ENCODE measurements at regions not wholly inside any gene's neighbourhood (a gene's known extent, or its start where the extent isn't known, plus 50 kb on each side); places are given as distances from the start of the nearest gene placed in this dataset.
A peak's percentile ranks its signal among the peaks of the same experiment; 100 is the strongest.

DNA sequence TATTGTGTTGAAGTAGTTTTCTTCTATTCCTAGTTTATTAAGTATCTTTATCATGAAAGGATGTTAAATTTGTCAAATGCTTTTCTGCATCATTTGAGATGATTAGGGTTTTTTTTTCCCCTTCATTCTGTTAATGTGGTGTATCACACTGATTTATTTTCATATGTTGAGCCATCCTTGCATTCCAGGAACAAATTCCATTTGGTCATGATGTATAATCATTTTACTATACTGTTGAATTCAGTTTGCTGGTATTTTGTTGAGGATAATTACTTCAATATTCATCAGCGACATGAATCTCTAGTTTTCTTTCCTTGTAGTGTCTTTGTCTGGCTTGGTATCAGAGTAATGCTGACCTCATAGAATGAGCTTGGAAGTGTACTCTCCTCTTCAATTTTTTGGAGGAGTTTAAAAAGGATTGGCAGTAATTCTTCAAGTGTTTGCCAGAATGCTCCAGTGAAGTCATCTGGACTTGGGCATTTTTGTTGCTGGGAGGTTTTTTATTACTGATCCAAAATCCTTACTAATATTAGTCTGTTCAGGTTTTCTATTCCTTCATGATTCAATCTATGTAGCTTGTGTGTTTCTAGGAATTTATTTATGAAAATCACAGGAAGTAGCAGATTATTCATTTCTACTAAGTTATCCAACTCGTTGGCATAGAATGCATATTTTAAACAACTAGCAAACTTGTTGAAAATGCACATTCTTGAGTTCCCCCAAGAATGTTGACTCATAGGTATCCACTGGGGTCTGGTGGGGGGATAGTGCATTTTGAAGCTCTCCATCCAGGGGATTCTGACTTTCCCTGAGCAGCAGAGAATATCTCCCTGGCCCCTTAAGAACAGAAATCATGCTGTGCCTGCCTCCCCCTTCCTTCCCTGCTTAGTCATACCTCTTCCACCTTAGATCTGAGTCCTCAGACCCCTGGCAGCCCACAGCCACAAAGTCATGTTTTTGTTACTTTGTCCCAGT, 187.1 kb downstream of the BMP7 start:
- no peaks in the 10 kb centered on the region for H3K79me2 ChIP-seq
- H3K36me3 ChIP-seq (replicated peaks; ENCODE audit: insufficient read depth, low read depth): no peaks in the 10 kb centered on the region
- no peak overlapping the region for H3K27ac ChIP-seq
- no peak overlapping the region for H3K4me3 ChIP-seq
- no peak overlapping the region for H2AFZ ChIP-seq
- no peaks in the 10 kb centered on the region for H3K4me1 ChIP-seq (ENCODE audit: insufficient read depth)
- no peaks in the 10 kb centered on the region for H4K20me1 ChIP-seq (ENCODE audit: insufficient read depth, poor library complexity, severe bottlenecking)
- no peak overlapping the region for H3K4me2 ChIP-seq
- WGBS (ENCODE audit: low lambda C conversion rate, missing lambda C conversion rate): 73% methylated on average over 2 of the region's 2 CpGs
- H3K9me3 ChIP-seq (ENCODE audit: low read depth): peaks cover 3% of the 10 kb centered on the region
- TF ChIP-seq EZH2phosphoT487 (IDR thresholded peaks at IDR 0.05; ENCODE audit: low read depth, severe bottlenecking, unreplicated experiment): no peak
- no peak for TF ChIP-seq EZH2 (IDR thresholded peaks at IDR 0.05; ENCODE audit: borderline replicate concordance)
- TF ChIP-seq, protein P1, sequence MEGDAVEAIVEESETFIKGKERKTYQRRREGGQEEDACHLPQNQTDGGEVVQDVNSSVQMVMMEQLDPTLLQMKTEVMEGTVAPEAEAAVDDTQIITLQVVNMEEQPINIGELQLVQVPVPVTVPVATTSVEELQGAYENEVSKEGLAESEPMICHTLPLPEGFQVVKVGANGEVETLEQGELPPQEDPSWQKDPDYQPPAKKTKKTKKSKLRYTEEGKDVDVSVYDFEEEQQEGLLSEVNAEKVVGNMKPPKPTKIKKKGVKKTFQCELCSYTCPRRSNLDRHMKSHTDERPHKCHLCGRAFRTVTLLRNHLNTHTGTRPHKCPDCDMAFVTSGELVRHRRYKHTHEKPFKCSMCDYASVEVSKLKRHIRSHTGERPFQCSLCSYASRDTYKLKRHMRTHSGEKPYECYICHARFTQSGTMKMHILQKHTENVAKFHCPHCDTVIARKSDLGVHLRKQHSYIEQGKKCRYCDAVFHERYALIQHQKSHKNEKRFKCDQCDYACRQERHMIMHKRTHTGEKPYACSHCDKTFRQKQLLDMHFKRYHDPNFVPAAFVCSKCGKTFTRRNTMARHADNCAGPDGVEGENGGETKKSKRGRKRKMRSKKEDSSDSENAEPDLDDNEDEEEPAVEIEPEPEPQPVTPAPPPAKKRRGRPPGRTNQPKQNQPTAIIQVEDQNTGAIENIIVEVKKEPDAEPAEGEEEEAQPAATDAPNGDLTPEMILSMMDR (IDR thresholded peaks at IDR 0.05; ENCODE audit: poor library complexity): no peak
- H3K9me2 ChIP-seq (replicated peaks; ENCODE audit: insufficient read depth): no peaks in the 10 kb centered on the region
- no peaks in the 10 kb centered on the region for H3K27me3 ChIP-seq
- DNase-seq (ENCODE audit: low spot score): no peak

DNA sequence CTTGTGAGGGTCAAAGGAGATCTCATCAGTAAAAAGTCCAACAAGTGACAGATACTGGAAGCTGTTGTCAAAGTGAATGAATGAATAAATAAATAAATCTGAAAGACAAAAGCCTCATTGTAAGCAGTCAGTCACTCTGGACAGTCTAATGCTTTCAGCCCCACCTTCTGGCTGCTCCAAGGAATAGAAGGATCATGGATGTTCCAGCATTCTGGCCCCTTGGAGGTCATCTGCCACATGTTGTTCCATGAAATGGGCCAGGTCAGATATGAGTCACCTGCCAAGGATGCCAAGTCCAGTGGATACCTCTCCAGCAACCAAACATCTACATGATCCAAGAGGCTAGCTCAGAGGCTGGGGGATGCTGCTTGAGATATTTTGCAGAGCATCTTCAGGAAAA, 185.6 kb downstream of the BMP7 start:
- TF ChIP-seq EZH2phosphoT487 (IDR thresholded peaks at IDR 0.05; ENCODE audit: low read depth, severe bottlenecking, unreplicated experiment) (no peak), EZH2 (IDR thresholded peaks at IDR 0.05; ENCODE audit: borderline replicate concordance) (no peak)
- TF ChIP-seq, protein P1 (IDR thresholded peaks at IDR 0.05; ENCODE audit: poor library complexity): peak; percentile 29
- Histone ChIP-seq H3K27me3 (no peaks in the 10 kb centered on the region), H3K4me2 (no peak overlapping the region), H3K9me3 (ENCODE audit: low read depth) (peaks cover 3% of the 10 kb centered on the region), H3K36me3 (replicated peaks; ENCODE audit: insufficient read depth, low read depth) (no peaks in the 10 kb centered on the region), H3K4me1 (ENCODE audit: insufficient read depth) (no peaks in the 10 kb centered on the region), H4K20me1 (ENCODE audit: insufficient read depth, poor library complexity, severe bottlenecking) (no peaks in the 10 kb centered on the region), H2AFZ (no peak overlapping the region), H3K4me3 (no peak overlapping the region), H3K27ac (no peak overlapping the region), H3K9me2 (replicated peaks; ENCODE audit: insufficient read depth) (no peaks in the 10 kb centered on the region), H3K79me2 (no peaks in the 10 kb centered on the region)
- no peak for DNase-seq (ENCODE audit: low spot score)

DNA sequence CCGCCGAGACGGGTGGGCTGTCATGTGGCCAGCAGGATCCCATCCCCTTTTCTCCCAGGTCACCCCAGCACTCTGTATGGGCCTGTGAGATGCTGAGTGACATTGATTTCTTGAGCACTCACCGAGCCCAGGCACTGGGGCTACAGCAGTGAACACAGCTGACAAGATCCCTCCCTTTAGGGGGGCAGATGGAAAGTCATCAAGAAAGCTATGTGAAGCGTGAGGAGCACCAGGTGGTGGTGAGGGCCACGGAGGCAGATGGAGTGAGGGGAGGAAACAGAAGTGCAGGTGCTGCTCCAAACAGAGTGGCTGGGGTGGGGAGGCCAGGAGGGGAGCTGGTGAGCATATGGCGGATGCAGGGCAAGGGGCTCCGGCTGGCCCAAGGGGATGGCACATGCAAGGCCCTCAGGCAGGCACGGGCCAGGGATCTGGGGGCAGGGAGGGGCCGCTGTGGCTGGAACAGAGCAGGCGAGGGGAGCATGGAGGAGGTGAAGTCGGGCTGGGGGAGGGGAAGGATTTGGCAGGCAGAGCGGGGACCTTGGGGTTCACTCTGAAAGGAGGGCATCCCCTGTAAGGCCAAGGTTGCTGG, 184.0 kb downstream of the BMP7 start:
- Histone ChIP-seq H3K4me3 (no peak overlapping the region), H3K36me3 (replicated peaks; ENCODE audit: insufficient read depth, low read depth) (no peaks in the 10 kb centered on the region), H3K79me2 (no peaks in the 10 kb centered on the region), H3K27me3 (no peaks in the 10 kb centered on the region), H3K9me3 (ENCODE audit: low read depth) (peaks cover 3% of the 10 kb centered on the region), H3K9me2 (replicated peaks; ENCODE audit: insufficient read depth) (no peaks in the 10 kb centered on the region), H2AFZ (no peak overlapping the region), H3K27ac (no peak overlapping the region), H4K20me1 (ENCODE audit: insufficient read depth, poor library complexity, severe bottlenecking) (no peaks in the 10 kb centered on the region), H3K4me2 (no peak overlapping the region), H3K4me1 (ENCODE audit: insufficient read depth) (no peaks in the 10 kb centered on the region)
- WGBS (ENCODE audit: low lambda C conversion rate, missing lambda C conversion rate): 86% methylated on average over 11 of the region's 13 CpGs
- no peak for DNase-seq (ENCODE audit: low spot score)
- TF ChIP-seq EZH2 (IDR thresholded peaks at IDR 0.05; ENCODE audit: borderline replicate concordance): no peak
- TF ChIP-seq, protein P1 (IDR thresholded peaks at IDR 0.05; ENCODE audit: poor library complexity): no peak
- TF ChIP-seq EZH2phosphoT487 (IDR thresholded peaks at IDR 0.05; ENCODE audit: low read depth, severe bottlenecking, unreplicated experiment): no peak
